GM19023 (cell line): ENCODE measurements at regions not wholly inside any gene's neighbourhood (a gene's known extent, or its start where the extent isn't known, plus 50 kb on each side); places are given as distances from the start of the nearest gene placed in this dataset.
"Not testable (repeated sequence)": the region's sequence is repeated elsewhere in the genome, so short reads cannot be mapped to it uniquely, and the experiment has no call there.

ENCODE experiments used
- ATAC-seq: cut with Tn5 transposase; IDR thresholded peaks from one replicate; pipeline ENCODE4 v1.9.1; 2021; ENCODE audit warnings: mild to moderate bottlenecking, moderate library complexity; ENCODE audit not compliant: unreplicated experiment

- no peak for ATAC-seq
These were observed 438.6 kb upstream of the NOX3 start for GRCh38 chr6:155894262-155894661.

- no peak for ATAC-seq
These were observed 434.8 kb upstream of the NOX3 start for GRCh38 chr6:155890409-155890808.

- no peak for ATAC-seq
These were observed 433.8 kb upstream of the NOX3 start for GRCh38 chr6:155889410-155889809.

GRCh38 chr6:155887421-155887820, 431.8 kb upstream of the NOX3 start:
- no peak for ATAC-seq

- no peak for ATAC-seq
These were observed 428.1 kb upstream of the NOX3 start for GRCh38 chr6:155883741-155884140.

- no peak for ATAC-seq
These were observed 427.7 kb upstream of the NOX3 start for GRCh38 chr6:155883334-155883731.

GRCh38 chr6:155882527-155883333, 427.1 kb upstream of the NOX3 start:
- ATAC-seq: peak; percentile 87

GRCh38 chr6:155881826-155882526, 426.3 kb upstream of the NOX3 start:
- ATAC-seq: peak; percentile 25

GRCh38 chr6:155880900-155881299, 425.3 kb upstream of the NOX3 start:
- ATAC-seq: no peak

- ATAC-seq: no peak
These were observed 417.3 kb upstream of the NOX3 start for GRCh38 chr6:155872961-155873360.

- no peak for ATAC-seq
These were observed 412.0 kb upstream of the NOX3 start for GRCh38 chr6:155867682-155868081.

- not testable (repeated sequence) for ATAC-seq
These were observed 411.2 kb upstream of the NOX3 start for GRCh38 chr6:155866676-155867390.

GRCh38 chr6:155861821-155862220, 406.2 kb upstream of the NOX3 start:
- ATAC-seq: no peak

GRCh38 chr6:155858906-155859305, 403.3 kb upstream of the NOX3 start:
- ATAC-seq: not testable (repeated sequence)

GRCh38 chr6:155854787-155855186, 399.1 kb upstream of the NOX3 start:
- no peak for ATAC-seq

GRCh38 chr6:155853011-155853410, 397.4 kb upstream of the NOX3 start:
- ATAC-seq: no peak

GRCh38 chr6:155850408-155850841, 394.8 kb upstream of the NOX3 start:
- no peak for ATAC-seq

- no peak for ATAC-seq
These were observed 392.1 kb upstream of the NOX3 start for GRCh38 chr6:155847711-155848110.

GRCh38 chr6:155837474-155837873, 381.8 kb upstream of the NOX3 start:
- no peak for ATAC-seq

GRCh38 chr6:155832596-155832995, 377.0 kb upstream of the NOX3 start:
- no peak for ATAC-seq

GRCh38 chr6:155830531-155830930, 374.9 kb upstream of the NOX3 start:
- ATAC-seq: no peak

GRCh38 chr6:155829646-155830045, 374.0 kb upstream of the NOX3 start:
- no peak for ATAC-seq
